PFSK-1 (cell line): ENCODE measurements at regions not wholly inside any gene's neighbourhood (a gene's known extent, or its start where the extent isn't known, plus 50 kb on each side); places are given as distances from the start of the nearest gene placed in this dataset.

Source experiments
- FOXP2 ChIP-seq: optimal IDR thresholded peaks from 2 replicates; pipeline ENCODE3; 2011; ENCODE audit warnings: borderline replicate concordance, control low read depth, inconsistent platforms; ENCODE audit not compliant: insufficient read depth; ENCODE audit errors: extremely low read length, extremely low read depth
- POLR2AphosphoS5 ChIP-seq: IDR thresholded peaks from 2 replicates; pipeline ENCODE4 v1.6.1; 2012; ENCODE audit warnings: low read depth, mild to moderate bottlenecking, control low read depth, low read length, moderate library complexity
- REST ChIP-seq, 2 experiments: IDR thresholded peaks; 2 replicates each; pipeline versions ENCODE4 v1.6.1 to v1.8.0; 2011 to 2012; ENCODE audit warnings: low read depth in 2 of 2, low read length in 2 of 2, control low read depth in 1 of 2, inconsistent platforms in 1 of 2, mild to moderate bottlenecking in 1 of 2, moderate library complexity in 1 of 2; ENCODE audit not compliant: insufficient read depth in 1 of 2
- SIN3A ChIP-seq: IDR thresholded peaks from 2 replicates; pipeline ENCODE4 v1.6.1; 2012; ENCODE audit warnings: mild to moderate bottlenecking, low read length, moderate library complexity, borderline replicate concordance; ENCODE audit not compliant: insufficient read depth
- TAF1 ChIP-seq: IDR thresholded peaks from 2 replicates; pipeline ENCODE4 v1.6.1; 2012; ENCODE audit warnings: low read length, control low read depth, borderline replicate concordance; ENCODE audit not compliant: insufficient read depth

- no peak for TF ChIP-seq TAF1
- no peak for TF ChIP-seq POLR2AphosphoS5
- no peak for TF ChIP-seq FOXP2
- TF ChIP-seq SIN3A: no peak
- TF ChIP-seq REST (IDR thresholded peaks at IDR 0.05; ENCODE audit: insufficient read depth in 1 of 2, low read depth in 2 of 2, low read length in 2 of 2): no peak
Observed at GRCh38 chr21:28496517-28496916, 496.2 kb downstream of the LTN1 start.

GRCh38 chr21:28492127-28492526 lies 500.6 kb downstream of the LTN1 start:
- TF ChIP-seq SIN3A: no peak
- TF ChIP-seq TAF1: no peak
- no peak for TF ChIP-seq POLR2AphosphoS5
- TF ChIP-seq REST (IDR thresholded peaks at IDR 0.05; ENCODE audit: insufficient read depth in 1 of 2, low read depth in 2 of 2, low read length in 2 of 2): no peak
- no peak for TF ChIP-seq FOXP2

- no peak for TF ChIP-seq REST (IDR thresholded peaks at IDR 0.05; ENCODE audit: insufficient read depth in 1 of 2, low read depth in 2 of 2, low read length in 2 of 2)
- no peak for TF ChIP-seq TAF1
- no peak for TF ChIP-seq POLR2AphosphoS5
- TF ChIP-seq SIN3A: no peak
- TF ChIP-seq FOXP2: no peak
Observed at GRCh38 chr21:28489821-28490350, 502.8 kb downstream of the LTN1 start.

- no peak for TF ChIP-seq TAF1
- TF ChIP-seq REST (IDR thresholded peaks at IDR 0.05; ENCODE audit: insufficient read depth in 1 of 2, low read depth in 2 of 2, low read length in 2 of 2): no peak
- TF ChIP-seq FOXP2: no peak
- no peak for TF ChIP-seq POLR2AphosphoS5
- TF ChIP-seq SIN3A: no peak
Observed at GRCh38 chr21:28489162-28489561, 503.5 kb downstream of the LTN1 start.

- TF ChIP-seq FOXP2 (no peak), REST (IDR thresholded peaks at IDR 0.05; ENCODE audit: insufficient read depth in 1 of 2, low read depth in 2 of 2, low read length in 2 of 2) (no peak), SIN3A (no peak), POLR2AphosphoS5 (no peak), TAF1 (no peak)
Observed at GRCh38 chr21:28487455-28488070, 505.1 kb downstream of the LTN1 start.
